Keratinocyte (primary cell): ENCODE measurements at regions not wholly inside any gene's neighbourhood (a gene's known extent, or its start where the extent isn't known, plus 50 kb on each side); places are given as distances from the start of the nearest gene placed in this dataset.

Experiments
- CTCF ChIP-seq, 3 experiments: IDR thresholded peaks in 1 of 3; conservative IDR thresholded peaks in 1 of 3; optimal IDR thresholded peaks in 1 of 3; 2 replicates in 2 of 3; 3 replicates in 1 of 3; pipeline versions ENCODE3 to v1.5.1; 2011; ENCODE audit warnings: low read length in 3 of 3, mild to moderate bottlenecking in 3 of 3, moderate library complexity in 2 of 3, control low read depth in 1 of 3, inconsistent platforms in 1 of 3; ENCODE audit not compliant: insufficient read depth in 2 of 3; ENCODE audit errors: extremely low read depth in 1 of 3
- EZH2 ChIP-seq: IDR thresholded peaks from one replicate; pipeline ENCODE4 v1.6.1; 2012; ENCODE audit warnings: inconsistent platforms, mild to moderate bottlenecking, low read length, moderate library complexity

GRCh38 chr11:38038777-38039176 lies 1440.7 kb upstream of the RAG2 start:
- TF ChIP-seq CTCF (optimal IDR thresholded peaks at IDR 0.05 in 1 of 3, IDR thresholded peaks at IDR 0.05 in 1 of 3, conservative IDR thresholded peaks at IDR 0.05 in 1 of 3; ENCODE audit: extremely low read depth in 1 of 3, insufficient read depth in 2 of 3, low read length in 3 of 3) (no peak), EZH2 (no peak)
